Ascending aorta (tissue), 2 donors: ENCODE measurements at regions not wholly inside any gene's neighbourhood (a gene's known extent, or its start where the extent isn't known, plus 50 kb on each side); places are given as distances from the start of the nearest gene placed in this dataset.
"Not testable (repeated sequence)": the region's sequence is repeated elsewhere in the genome, so short reads cannot be mapped to it uniquely, and the experiment has no call there.

Source experiments
- DNase-seq, 2 donors: peaks; one replicate each; pipeline ENCODE4 v3.0.0-alpha.2; 2019; ENCODE audit warnings: low spot score in 2 of 2
- H3K27ac ChIP-seq, 2 donors: fragments of 200-600 bp; sonication (generic); one replicate each; pipeline ENCODE4 v1.5.1; 2016 to 2017; ENCODE audit warnings: mild to moderate bottlenecking in 1 of 2
- H3K27me3 ChIP-seq: fragments of 200-600 bp; sonication (generic); one replicate; pipeline ENCODE4 v1.5.1; 2017
- H3K36me3 ChIP-seq, 2 donors: fragments of 200-600 bp; sonication (generic); one replicate each; pipeline ENCODE4 v1.5.1; 2016
- H3K4me1 ChIP-seq, 2 donors: fragments of 200-600 bp; sonication (generic); one replicate each; pipeline ENCODE4 v1.5.1; 2016 to 2017; ENCODE audit warnings: mild to moderate bottlenecking in 1 of 2
- H3K4me3 ChIP-seq, 2 donors: fragments of 200-600 bp; sonication (generic); one replicate each; pipeline ENCODE4 v1.5.1; 2016 to 2017; ENCODE audit warnings: mild to moderate bottlenecking in 1 of 2
- H3K9me3 ChIP-seq, 2 donors: fragments of 200-600 bp; sonication (generic); one replicate each; pipeline ENCODE4 v1.5.1; 2016
- CTCF ChIP-seq, 3 experiments: fragments of 200-600 bp in 2 of 3; fragments of 450-650 bp in 1 of 3; sonication (generic) in 2 of 3; IDR thresholded peaks; one replicate each; pipeline ENCODE4 v1.5.1; 2016 to 2019; ENCODE audit warnings: antibody characterized with exemption in 3 of 3, mild to moderate bottlenecking in 1 of 3, moderate library complexity in 1 of 3
- intact Hi-C: fragments of 100-400 bp; cut with DNase I; formaldehyde crosslinking; loops from one replicate; pipeline ENCODE4 v1.15.1; 2023

DNA sequence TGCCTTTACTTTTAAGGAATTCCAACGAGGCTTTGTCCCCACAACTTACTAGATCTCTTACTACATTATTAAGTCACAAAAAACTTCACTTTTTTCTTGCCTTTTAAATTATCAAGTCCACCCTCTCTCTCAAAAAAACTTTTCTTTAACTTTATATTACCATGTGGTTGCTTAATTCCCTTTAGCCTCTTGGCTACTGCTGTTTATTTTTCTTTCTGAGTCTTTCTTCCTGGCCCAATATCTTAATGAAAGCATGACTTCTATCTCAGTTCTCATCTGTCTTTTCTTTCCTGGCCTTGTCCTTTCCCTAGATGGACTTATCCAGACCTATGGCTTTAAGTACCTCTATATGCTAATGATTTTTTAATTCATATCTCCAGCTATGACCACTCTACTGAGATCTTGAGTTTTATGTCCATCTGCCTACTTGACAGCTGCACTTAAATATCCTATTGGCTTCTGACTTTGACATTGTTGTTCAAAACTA lies 710.5 kb downstream of the RFPL4B start:
- TF ChIP-seq CTCF (IDR thresholded peaks at IDR 0.05) = no peak
- no peaks in the 10 kb centered on the region for H3K4me1 ChIP-seq
- H3K27ac ChIP-seq = no peak overlapping the region
- H3K27me3 ChIP-seq = no peaks in the 10 kb centered on the region
- H3K36me3 ChIP-seq = no peaks in the 10 kb centered on the region
- DNase-seq = no peak
- no peak overlapping the region for H3K4me3 ChIP-seq
- H3K9me3 ChIP-seq = no peaks in the 10 kb centered on the region
- intact Hi-C loops = no loop called here

- no peak overlapping the region for H3K4me3 ChIP-seq
- H3K36me3 ChIP-seq = no peaks in the 10 kb centered on the region
- no peak for TF ChIP-seq CTCF (IDR thresholded peaks at IDR 0.05)
- H3K9me3 ChIP-seq = no peaks in the 10 kb centered on the region
- H3K4me1 ChIP-seq = no peaks in the 10 kb centered on the region
- H3K27me3 ChIP-seq = no peaks in the 10 kb centered on the region
- intact Hi-C loops = no loop called here
- H3K27ac ChIP-seq = no peak overlapping the region
- no peak for DNase-seq
Measured at GRCh38 chr6:113060664-113061063, 713.5 kb downstream of the RFPL4B start.

GRCh38 chr6:113065611-113066010 lies 718.5 kb downstream of the RFPL4B start:
- no peak for DNase-seq
- Histone ChIP-seq H3K4me1 (no peaks in the 10 kb centered on the region), H3K9me3 (no peaks in the 10 kb centered on the region), H3K27me3 (no peaks in the 10 kb centered on the region), H3K27ac (no peak overlapping the region), H3K4me3 (no peak overlapping the region), H3K36me3 (no peaks in the 10 kb centered on the region)
- intact Hi-C loops = no loop called here
- no peak for TF ChIP-seq CTCF (IDR thresholded peaks at IDR 0.05)

DNA sequence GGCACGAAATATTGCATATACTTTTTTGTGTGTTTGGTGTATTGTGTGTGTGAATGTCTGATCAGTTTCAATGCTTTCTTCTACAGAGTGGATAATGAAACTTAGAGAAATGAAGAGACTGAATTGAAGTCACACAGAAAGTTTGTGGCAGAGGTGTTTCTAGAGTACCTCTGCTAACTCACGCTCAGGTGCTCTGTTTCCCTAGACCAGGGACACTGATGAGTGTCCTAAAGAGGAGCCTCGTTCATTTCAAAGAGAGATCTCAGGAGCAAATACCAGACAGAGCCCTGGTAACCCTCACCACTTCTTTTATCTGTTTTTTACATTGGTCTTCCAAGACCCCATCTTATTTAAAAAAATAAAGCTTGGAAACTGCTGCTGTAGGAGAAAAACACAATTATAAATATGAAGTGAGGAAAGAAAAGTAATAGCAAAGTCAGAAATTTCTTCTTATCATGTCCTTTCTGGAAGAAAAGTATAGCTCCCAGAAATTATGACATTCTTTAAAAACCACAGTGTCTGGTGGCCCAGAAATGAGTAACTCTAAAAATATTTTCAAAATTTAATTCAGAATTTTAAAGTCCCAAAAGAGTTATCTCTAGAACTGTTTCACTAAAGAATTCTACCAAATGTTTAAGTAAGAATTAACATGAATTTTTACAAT lies 720.6 kb downstream of the RFPL4B start:
- Histone ChIP-seq H3K27ac (no peak overlapping the region), H3K36me3 (no peaks in the 10 kb centered on the region), H3K4me3 (no peak overlapping the region), H3K9me3 (no peaks in the 10 kb centered on the region), H3K27me3 (no peaks in the 10 kb centered on the region), H3K4me1 (no peaks in the 10 kb centered on the region)
- DNase-seq = no peak
- TF ChIP-seq CTCF (IDR thresholded peaks at IDR 0.05) = no peak
- intact Hi-C loops = no loop called here

GRCh38 chr6:113068570-113068969 lies 721.4 kb downstream of the RFPL4B start:
- Histone ChIP-seq H3K4me1 (no peaks in the 10 kb centered on the region), H3K27ac (no peak overlapping the region), H3K9me3 (no peaks in the 10 kb centered on the region), H3K36me3 (no peaks in the 10 kb centered on the region), H3K27me3 (no peaks in the 10 kb centered on the region), H3K4me3 (no peak overlapping the region)
- no peak for TF ChIP-seq CTCF (IDR thresholded peaks at IDR 0.05)
- intact Hi-C loops = no loop called here
- DNase-seq = no peak

DNA sequence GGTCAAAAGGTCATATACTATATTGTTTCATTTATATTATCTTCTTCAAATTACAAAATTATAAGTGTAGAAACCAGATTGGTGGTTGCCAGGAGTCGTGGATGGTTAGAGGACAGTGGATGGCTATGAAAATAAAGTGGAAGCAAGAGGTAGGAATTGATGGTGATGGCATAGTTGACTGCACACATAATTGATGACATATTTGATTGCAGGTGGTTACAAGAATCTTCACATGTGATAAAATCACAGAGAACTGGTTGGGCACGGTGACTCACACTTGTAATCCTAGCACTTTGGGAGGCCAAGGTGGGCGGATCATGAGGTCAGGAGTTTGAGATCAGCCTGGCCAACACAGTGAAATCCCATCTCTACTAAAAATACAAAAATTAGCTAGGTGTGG lies 723.6 kb downstream of the RFPL4B start:
- H3K36me3 ChIP-seq, DNase-seq, H3K27ac ChIP-seq, intact Hi-C loops, H3K4me3 ChIP-seq, H3K27me3 ChIP-seq, H3K9me3 ChIP-seq, H3K4me1 ChIP-seq: not testable (repeated sequence)
